GM12878 (cell line): ENCODE measurements at regions not wholly inside any gene's neighbourhood (a gene's known extent, or its start where the extent isn't known, plus 50 kb on each side); places are given as distances from the start of the nearest gene placed in this dataset.
"Not testable (repeated sequence)": the region's sequence is repeated elsewhere in the genome, so short reads cannot be mapped to it uniquely, and the experiment has no call there.

Experiments used
- ATAC-seq: fragments of 200-7000 bp; cut with Tn5 transposase; 3 replicates; pipeline ENCODE4 v1.9.1; 2020; ENCODE audit warnings: mild to moderate bottlenecking, moderate library complexity
- BruUV-seq: library from RNA; stranded (reverse); fragments of 400-500 nt; replicated peaks from 2 replicates; lab custom pipeline; 2021; lab: Mats Ljungman, UMichigan
- CTCF ChIA-PET: fragments of 300-600 bp; sonication (Branson Sonifier 250); formaldehyde crosslinking; extraction: SDS; loops from one replicate; lab custom pipeline; 2021; ENCODE audit warnings: inconsistent platforms; lab: Yijun Ruan, JAX
- POLR2A ChIA-PET: fragments of 350-600 bp; formaldehyde crosslinking; extraction: SDS; loops from one replicate; lab custom pipeline; 2021; ENCODE audit warnings: inconsistent platforms; lab: Charles Lee
- RAD21 ChIA-PET: fragments of 300-600 bp; sonication (Branson Sonifier 250); formaldehyde crosslinking; loops from one replicate; lab custom pipeline; 2023; ENCODE audit warnings: antibody characterized with exemption; ENCODE audit not compliant: unreplicated experiment; lab: Charles Lee
- SMC1A ChIA-PET: fragments of 300-600 bp; sonication (Branson Sonifier 250); formaldehyde crosslinking; loops from one replicate; lab custom pipeline; 2023; ENCODE audit not compliant: unreplicated experiment, uncharacterized antibody; lab: Charles Lee
- DNase-seq: peaks from one replicate; pipeline ENCODE4 v3.0.0-alpha.2; 2011; ENCODE audit warnings: low read depth, low spot score
- FAIRE-seq: peaks from 3 replicates; lab custom pipeline; 2011; peaks lifted over from hg19 to GRCh38; lab: Jason Lieb, UNC
- H2AFZ ChIP-seq: 2 replicates; pipeline ENCODE4 v1.6.0; 2011; ENCODE audit warnings: low read depth, low read length, control low read depth; ENCODE audit not compliant: control insufficient read depth
- H3K27ac ChIP-seq: 2 replicates; pipeline ENCODE4 v1.5.1; 2011; ENCODE audit warnings: control low read depth; ENCODE audit not compliant: control insufficient read depth, insufficient read depth
- H3K27me3 ChIP-seq, 2 experiments: replicated peaks in 1 of 2; 2 replicates each; pipeline versions ENCODE4 v1.6.0 to v1.6.1; 2011; ENCODE audit warnings: low read length in 1 of 2; ENCODE audit not compliant: control insufficient read depth in 2 of 2, insufficient read depth in 2 of 2
- H3K36me3 ChIP-seq, 2 experiments: 2 replicates each; pipeline ENCODE4 v1.5.1; 2011; ENCODE audit warnings: low read length in 1 of 2; ENCODE audit not compliant: control insufficient read depth in 2 of 2, insufficient read depth in 2 of 2
- H3K4me1 ChIP-seq: 2 replicates; pipeline ENCODE4 v1.6.1; 2011; ENCODE audit warnings: mild to moderate bottlenecking, low read length, moderate library complexity, mixed read lengths; ENCODE audit not compliant: control insufficient read depth, insufficient read depth
- H3K4me2 ChIP-seq: 2 replicates; pipeline ENCODE4 v1.6.0; 2011; ENCODE audit warnings: control low read depth; ENCODE audit not compliant: control insufficient read depth, insufficient read depth
- H3K4me3 ChIP-seq: fragments of 200-600 bp; sonication (generic); 2 replicates; pipeline ENCODE4 v1.5.1; 2016
- H3K79me2 ChIP-seq: 2 replicates; pipeline ENCODE4 v1.6.0; 2011; ENCODE audit warnings: low read length; ENCODE audit not compliant: control insufficient read depth, insufficient read depth
- H3K9ac ChIP-seq: 2 replicates; pipeline ENCODE4 v1.8.0; 2011; ENCODE audit warnings: low read length, control low read depth, mixed read lengths; ENCODE audit not compliant: control insufficient read depth, insufficient read depth
- H3K9me3 ChIP-seq: replicated peaks from 3 replicates; pipeline ENCODE4 v1.5.1; 2011; ENCODE audit warnings: mild to moderate bottlenecking, low read length; ENCODE audit not compliant: control insufficient read depth, insufficient read depth
- H4K20me1 ChIP-seq: 2 replicates; pipeline ENCODE4 v1.6.0; 2011; ENCODE audit not compliant: control insufficient read depth, insufficient read depth
- WGBS: methylation state at CpG from one replicate; pipeline ENCODE4 v1.1.6; 2016; ENCODE audit warnings: low lambda C conversion rate; ENCODE audit not compliant: insufficient replicate concordance, insufficient coverage; ENCODE audit errors: missing lambda C conversion rate; 5-methylcytosine and 5-hydroxymethylcytosine counted together
- in situ Hi-C: fragments of 300-500 bp; cut with MboI; formaldehyde crosslinking; loops from 9 replicates; pipeline ENCODE4 v1.14.3; 2018; ENCODE audit warnings: mixed read lengths
- intact Hi-C: fragments of 100-400 bp; cut with micrococcal nuclease; formaldehyde crosslinking; loops from one replicate; pipeline ENCODE4 v1.14.2; 2022; ENCODE audit not compliant: unreplicated experiment

DNA sequence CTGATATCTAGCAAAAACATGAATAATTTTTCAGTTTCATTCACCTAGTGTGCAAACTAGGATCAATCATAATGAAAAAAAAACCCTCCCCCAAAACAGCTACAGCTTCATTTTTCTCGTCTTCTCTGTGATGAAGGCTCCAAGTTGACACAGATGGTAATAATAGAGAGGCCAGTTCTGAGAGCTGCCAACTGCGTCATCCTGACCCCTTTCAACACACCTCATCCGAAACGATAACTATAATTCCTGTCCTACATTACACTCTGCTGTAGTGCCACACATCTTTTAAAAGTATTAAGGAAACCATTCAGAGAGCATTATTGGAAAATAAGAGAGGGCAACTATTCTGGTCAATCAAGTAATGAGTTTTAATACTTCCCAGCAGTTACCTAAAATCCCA lies 962.3 kb upstream of the ADAMTS5 start:
- H3K9me3 ChIP-seq, SMC1A ChIA-PET, intact Hi-C loops, RAD21 ChIA-PET, H3K9ac ChIP-seq, H3K4me3 ChIP-seq, H3K36me3 ChIP-seq, DNase-seq, H3K27ac ChIP-seq, H3K79me2 ChIP-seq, BruUV-seq, CTCF ChIA-PET, ATAC-seq, H4K20me1 ChIP-seq, H3K4me1 ChIP-seq, FAIRE-seq, H2AFZ ChIP-seq, H3K27me3 ChIP-seq, POLR2A ChIA-PET, H3K4me2 ChIP-seq: not testable (repeated sequence)
- 74% methylated on average over 3 of the region's 4 CpGs for WGBS
- in situ Hi-C loops, result loop anchor here (25.0 kb wide), 1 partner anchor 92 kb away; no protein-coding TSS in a partner anchor

DNA sequence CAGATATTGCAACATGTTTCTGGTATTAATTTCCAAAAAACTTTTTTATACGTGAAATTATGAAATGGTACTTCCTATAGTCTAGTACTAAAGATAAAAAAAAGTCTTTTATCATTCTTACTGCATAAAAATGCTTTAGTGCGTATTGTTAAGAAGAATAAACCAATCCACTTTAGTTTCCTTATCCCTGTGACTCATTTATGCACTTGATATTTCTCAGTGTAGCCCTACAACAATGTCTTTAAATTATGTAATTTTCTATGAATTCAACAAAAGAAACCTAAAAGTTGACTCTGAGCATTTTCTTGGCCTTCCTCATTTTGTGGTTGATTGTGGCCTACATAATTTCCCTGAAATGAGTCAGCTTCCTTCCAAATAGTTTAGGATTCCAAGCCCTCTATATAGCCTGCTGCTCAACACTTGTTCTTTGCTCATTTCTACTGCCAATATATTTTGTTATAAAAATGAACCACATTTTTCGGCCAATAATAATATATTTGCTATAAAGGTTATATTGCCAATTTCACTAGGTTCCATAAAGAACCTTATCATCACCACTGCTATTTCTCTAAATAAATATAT lies 961.7 kb upstream of the ADAMTS5 start:
- RAD21 ChIA-PET, H3K4me3 ChIP-seq, H3K36me3 ChIP-seq, H3K27me3 ChIP-seq, H2AFZ ChIP-seq, H3K4me1 ChIP-seq, H3K79me2 ChIP-seq, H3K27ac ChIP-seq, intact Hi-C loops, BruUV-seq, H3K9me3 ChIP-seq, SMC1A ChIA-PET, H3K4me2 ChIP-seq, H4K20me1 ChIP-seq, DNase-seq, H3K9ac ChIP-seq, POLR2A ChIA-PET, CTCF ChIA-PET, FAIRE-seq, ATAC-seq: not testable (repeated sequence)
- WGBS, result 3% methylated on average over 3 of the region's 3 CpGs
- in situ Hi-C loops, result loop anchor here (25.0 kb wide), 1 partner anchor 91 kb away; no protein-coding TSS in a partner anchor

DNA sequence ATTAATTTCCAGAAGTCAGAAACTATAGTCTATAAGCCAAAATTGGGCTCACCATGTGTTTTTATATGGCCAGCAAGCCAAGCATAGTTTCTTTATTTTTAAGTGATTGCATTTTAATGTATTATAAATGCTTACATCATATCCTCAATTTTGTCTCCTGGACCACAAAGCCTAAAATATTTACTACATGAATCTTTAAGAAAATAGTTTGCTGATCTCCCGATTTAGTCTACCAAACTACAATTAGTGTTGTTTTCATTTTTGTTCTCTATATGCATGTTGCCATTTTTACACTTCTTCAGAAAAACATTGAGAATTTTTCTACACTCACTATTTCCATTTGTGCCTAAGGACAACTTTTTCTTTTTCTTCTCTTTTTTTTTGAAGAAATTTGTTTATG lies 954.5 kb upstream of the ADAMTS5 start:
- RAD21 ChIA-PET, H4K20me1 ChIP-seq, FAIRE-seq, SMC1A ChIA-PET, H3K4me3 ChIP-seq, H3K4me2 ChIP-seq, H3K27me3 ChIP-seq, DNase-seq, H3K9me3 ChIP-seq, in situ Hi-C loops, BruUV-seq, H2AFZ ChIP-seq, ATAC-seq, POLR2A ChIA-PET, intact Hi-C loops, H3K79me2 ChIP-seq, H3K4me1 ChIP-seq, CTCF ChIA-PET, H3K36me3 ChIP-seq, H3K27ac ChIP-seq, H3K9ac ChIP-seq: not testable (repeated sequence)
- WGBS, result 100% methylated on average over 1 of the region's 1 CpG

DNA sequence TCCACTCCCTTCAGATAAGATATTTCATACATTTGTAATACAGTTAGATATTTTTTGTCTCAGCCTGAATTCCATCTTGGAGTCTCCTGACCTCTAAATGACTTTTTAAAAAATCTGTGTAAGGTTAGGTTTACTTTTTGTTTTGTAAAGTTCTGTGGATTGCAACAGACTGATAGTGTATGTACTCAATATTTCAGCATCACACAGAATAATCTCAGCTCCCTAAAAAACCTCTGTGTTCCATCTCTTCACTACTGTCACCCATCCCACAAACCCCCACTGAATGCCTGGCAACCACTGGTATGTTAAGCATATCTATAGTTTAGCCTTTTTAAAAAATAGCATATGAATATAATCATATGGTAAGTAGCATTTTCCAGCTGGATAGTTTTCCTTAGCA lies 951.1 kb upstream of the ADAMTS5 start:
- ATAC-seq, H2AFZ ChIP-seq, intact Hi-C loops, H3K4me3 ChIP-seq, H3K4me2 ChIP-seq, POLR2A ChIA-PET, RAD21 ChIA-PET, H4K20me1 ChIP-seq, H3K9me3 ChIP-seq, H3K9ac ChIP-seq, DNase-seq, H3K27me3 ChIP-seq, CTCF ChIA-PET, H3K27ac ChIP-seq, SMC1A ChIA-PET, in situ Hi-C loops, H3K4me1 ChIP-seq, H3K36me3 ChIP-seq, H3K79me2 ChIP-seq, FAIRE-seq, BruUV-seq: not testable (repeated sequence)
